Activated CD8-positive, alpha-beta memory T cell treated with anti-CD3 and anti-CD28 coated beads for 1 hour (primary cell): ENCODE measurements at regions not wholly inside any gene's neighbourhood (a gene's known extent, or its start where the extent isn't known, plus 50 kb on each side); places are given as distances from the start of the nearest gene placed in this dataset.

Source experiments
- DNase-seq, 2 donors: peaks; one replicate each; pipeline ENCODE4 v3.0.0-alpha.2; 2020; ENCODE audit warnings: low read depth in 1 of 2; ENCODE audit errors: extremely low read depth in 1 of 2

GRCh38 chr2:6381326-6381725 lies 484.4 kb downstream of the CMPK2 start:
- no peak for DNase-seq

- DNase-seq, result no peak
Measured at GRCh38 chr2:6384341-6384740, 481.4 kb downstream of the CMPK2 start.

- DNase-seq, result no peak
Measured at GRCh38 chr2:6392354-6392753, 473.4 kb downstream of the CMPK2 start.

- no peak for DNase-seq
Measured at GRCh38 chr2:6392966-6393365, 472.7 kb downstream of the CMPK2 start.

GRCh38 chr2:6393819-6394218 lies 471.9 kb downstream of the CMPK2 start:
- no peak for DNase-seq

GRCh38 chr2:6394276-6394675 lies 471.4 kb downstream of the CMPK2 start:
- no peak for DNase-seq

GRCh38 chr2:6398421-6398820 lies 467.3 kb downstream of the CMPK2 start:
- no peak for DNase-seq

- no peak for DNase-seq
Measured at GRCh38 chr2:6401301-6401700, 464.4 kb downstream of the CMPK2 start.

- DNase-seq, result no peak
Measured at GRCh38 chr2:6408057-6408456, 457.6 kb downstream of the CMPK2 start.

- no peak for DNase-seq
Measured at GRCh38 chr2:6410313-6410712, 455.4 kb downstream of the CMPK2 start.

GRCh38 chr2:6412533-6413091 lies 453.1 kb downstream of the CMPK2 start:
- no peak for DNase-seq

- DNase-seq, result no peak
Measured at GRCh38 chr2:6417050-6417449, 448.7 kb downstream of the CMPK2 start.

GRCh38 chr2:6418291-6418690 lies 447.4 kb downstream of the CMPK2 start:
- DNase-seq, result no peak

GRCh38 chr2:6421138-6421730 lies 444.5 kb downstream of the CMPK2 start:
- DNase-seq, result no peak

GRCh38 chr2:6421888-6422287 lies 443.8 kb downstream of the CMPK2 start:
- DNase-seq, result no peak

GRCh38 chr2:6423157-6423556 lies 442.6 kb downstream of the CMPK2 start:
- DNase-seq, result no peak

GRCh38 chr2:6423944-6424343 lies 441.8 kb downstream of the CMPK2 start:
- no peak for DNase-seq

GRCh38 chr2:6425032-6425431 lies 440.7 kb downstream of the CMPK2 start:
- DNase-seq, result no peak

- DNase-seq, result no peak
Measured at GRCh38 chr2:6429210-6429986, 436.3 kb downstream of the CMPK2 start.

GRCh38 chr2:6434438-6434837 lies 431.3 kb downstream of the CMPK2 start:
- DNase-seq, result no peak

GRCh38 chr2:6441800-6442199 lies 423.9 kb downstream of the CMPK2 start:
- no peak for DNase-seq

GRCh38 chr2:6442252-6442985 lies 423.3 kb downstream of the CMPK2 start:
- no peak for DNase-seq
